Skin epidermis (tissue), 12 donors: ENCODE measurements at regions not wholly inside any gene's neighbourhood (a gene's known extent, or its start where the extent isn't known, plus 50 kb on each side); places are given as distances from the start of the nearest gene placed in this dataset.
"Not testable (repeated sequence)": the region's sequence is repeated elsewhere in the genome, so short reads cannot be mapped to it uniquely, and the experiment has no call there.

Source experiments
- H3K27ac ChIP-seq, 21 experiments: fragments of 200-600 bp; sonication (generic) in 11 of 21; one replicate each; pipeline ENCODE4 v1.5.0; 2020; ENCODE audit warnings: mild to moderate bottlenecking in 3 of 21, inconsistent platforms in 2 of 21, moderate library complexity in 2 of 21
- H3K4me3 ChIP-seq, 7 experiments: fragments of 200-600 bp; sonication (generic) in 2 of 7; one replicate each; pipeline ENCODE4 v1.5.0; 2020; ENCODE audit warnings: inconsistent platforms in 2 of 7, mild to moderate bottlenecking in 2 of 7, moderate library complexity in 1 of 7

DNA sequence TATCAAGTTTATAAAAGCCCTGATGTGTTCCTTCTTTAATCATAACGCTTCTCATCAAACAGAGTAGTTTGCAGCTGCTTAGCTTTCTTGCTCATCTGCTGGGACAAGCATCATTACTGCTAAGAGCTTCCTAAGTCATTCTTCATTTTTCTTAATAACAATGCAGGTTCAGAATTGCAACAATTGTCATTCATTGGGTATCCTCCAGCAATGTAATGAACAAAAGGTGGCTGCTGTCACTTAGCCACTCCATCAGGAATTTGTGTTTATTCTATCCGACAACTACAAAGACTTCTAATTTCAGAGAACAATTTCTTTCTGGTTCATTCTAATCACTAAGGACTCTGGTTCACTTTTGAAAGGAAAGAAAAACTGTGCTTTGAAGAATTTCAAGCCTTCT is 836.7 kb upstream of the CDH10 start:
- H3K4me3 ChIP-seq = no peak overlapping the region
- H3K27ac ChIP-seq = no peak overlapping the region

DNA sequence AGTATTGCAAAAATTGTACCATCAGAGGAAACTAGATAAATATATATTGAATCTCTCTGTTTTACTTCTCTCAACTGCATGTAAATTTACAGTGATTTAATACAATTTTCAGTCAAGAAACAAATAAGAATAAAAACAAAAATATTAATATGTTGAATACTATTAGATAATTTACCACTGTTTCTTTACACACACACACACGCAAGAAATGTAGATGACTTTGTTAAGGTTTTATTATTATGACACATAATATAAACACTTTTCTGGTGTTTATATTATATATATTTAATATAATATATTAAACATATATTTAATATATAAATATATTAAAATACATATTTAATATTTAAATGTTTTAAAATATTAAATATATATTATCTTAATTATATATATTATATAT is 814.3 kb upstream of the CDH10 start:
- no peak overlapping the region for H3K27ac ChIP-seq
- no peak overlapping the region for H3K4me3 ChIP-seq

DNA sequence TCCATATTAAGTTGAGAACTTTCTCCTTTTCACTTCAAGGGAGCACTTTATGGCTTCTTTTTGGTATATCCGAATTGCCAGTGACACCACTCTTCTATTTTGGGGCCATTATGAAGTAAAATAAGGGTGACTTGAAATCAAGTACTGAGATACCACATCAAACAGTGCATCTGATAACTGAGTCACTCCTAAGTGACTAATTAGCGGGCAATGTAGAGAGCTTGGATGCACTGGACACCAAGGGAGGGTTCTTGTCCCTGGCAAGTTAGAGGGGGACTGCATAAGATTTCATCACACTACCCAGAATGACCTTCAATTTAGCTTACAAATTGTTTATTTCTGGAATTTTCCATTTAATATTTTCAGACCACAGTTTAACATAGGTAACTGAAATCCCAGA is 813.9 kb upstream of the CDH10 start:
- H3K4me3 ChIP-seq = no peak overlapping the region
- no peak overlapping the region for H3K27ac ChIP-seq

DNA sequence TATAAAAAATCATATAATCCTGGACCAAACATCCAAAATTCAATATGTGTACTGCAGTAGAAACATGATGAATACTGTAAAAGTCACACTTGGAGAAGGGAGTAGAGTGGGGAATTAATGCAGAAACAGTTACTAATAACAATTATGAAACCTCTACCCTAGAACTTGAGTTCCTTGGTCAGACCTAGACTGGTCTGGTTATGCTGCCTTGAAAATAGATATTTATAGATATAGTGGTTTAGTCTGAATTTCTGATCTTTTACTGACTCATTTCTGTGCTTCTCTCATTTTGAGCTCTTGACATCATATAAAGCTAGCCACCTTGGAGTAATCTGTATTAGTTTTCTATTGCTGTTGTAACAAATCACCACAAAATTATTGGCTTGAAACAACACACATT is 808.7 kb upstream of the CDH10 start:
- H3K27ac ChIP-seq = no peak overlapping the region

DNA sequence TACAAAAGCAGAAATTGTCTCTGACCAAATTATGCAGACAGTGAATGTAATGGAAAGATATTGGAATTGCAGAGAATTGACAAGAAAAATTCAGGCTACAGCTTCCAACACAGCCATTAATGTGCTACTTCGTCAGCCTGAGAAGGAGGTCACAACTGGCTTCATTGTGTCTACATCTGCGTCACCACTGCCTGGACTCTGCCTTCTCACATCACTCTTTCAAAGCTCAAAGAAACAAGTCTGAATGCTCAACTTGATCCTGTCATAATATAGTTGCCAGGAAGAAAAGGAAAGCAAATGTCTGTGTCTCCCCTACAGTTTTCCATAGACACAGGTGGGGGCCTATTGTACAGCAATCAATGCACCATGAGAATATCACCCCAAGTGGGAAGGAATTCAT is 806.5 kb upstream of the CDH10 start:
- Histone ChIP-seq H3K27ac (no peak overlapping the region), H3K4me3 (no peak overlapping the region)

More for the DNA sequence above, 808.7 kb upstream of the CDH10 start:
- H3K4me3 ChIP-seq = no peak overlapping the region

DNA sequence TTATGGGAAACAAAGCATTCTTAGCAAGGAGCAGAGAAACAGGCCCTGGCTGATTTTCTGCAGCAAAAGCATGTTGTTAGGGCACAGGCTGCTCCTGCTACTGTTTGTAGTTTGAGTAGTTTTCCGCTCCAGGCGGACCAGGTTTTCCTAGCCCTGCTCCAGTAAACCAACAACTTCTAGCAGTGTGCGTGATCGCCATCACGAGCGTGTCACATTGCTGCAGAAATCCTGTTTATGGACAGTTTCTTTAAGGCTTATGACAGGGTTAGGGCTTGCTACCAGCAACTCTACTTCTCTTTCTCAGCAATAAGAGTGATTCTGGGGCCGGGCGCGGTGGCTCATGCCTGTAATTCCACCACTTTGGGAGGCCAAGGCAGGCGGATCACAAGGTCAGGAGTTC is 803.9 kb upstream of the CDH10 start:
- peak overlapping the region in 1 of 21 experiments; percentile 0 for H3K27ac ChIP-seq
- H3K4me3 ChIP-seq = no peak overlapping the region

DNA sequence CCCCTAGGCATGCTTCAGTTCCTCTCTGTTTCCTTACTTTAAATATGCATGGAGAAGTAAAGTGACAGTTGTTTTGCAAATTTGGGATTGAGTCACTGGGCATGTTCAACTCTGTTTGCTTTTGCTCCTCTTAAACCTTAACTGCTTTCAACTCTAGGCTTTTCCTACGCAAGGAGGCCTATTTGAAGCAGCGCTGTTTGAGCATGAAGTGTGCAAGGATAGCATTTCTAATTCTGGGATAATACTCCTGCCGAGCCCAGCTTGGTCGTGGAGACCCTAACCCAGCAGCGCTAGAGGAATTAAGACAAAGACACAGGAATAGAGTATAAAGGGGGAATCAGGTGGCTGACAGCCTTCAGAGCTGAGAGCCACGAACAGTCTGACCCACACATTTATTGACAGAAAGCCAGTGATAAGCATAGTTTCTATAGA is 803.4 kb upstream of the CDH10 start:
- Histone ChIP-seq H3K4me3 (no peak overlapping the region), H3K27ac (peak overlapping the region in 1 of 21 experiments; percentile 0)

DNA sequence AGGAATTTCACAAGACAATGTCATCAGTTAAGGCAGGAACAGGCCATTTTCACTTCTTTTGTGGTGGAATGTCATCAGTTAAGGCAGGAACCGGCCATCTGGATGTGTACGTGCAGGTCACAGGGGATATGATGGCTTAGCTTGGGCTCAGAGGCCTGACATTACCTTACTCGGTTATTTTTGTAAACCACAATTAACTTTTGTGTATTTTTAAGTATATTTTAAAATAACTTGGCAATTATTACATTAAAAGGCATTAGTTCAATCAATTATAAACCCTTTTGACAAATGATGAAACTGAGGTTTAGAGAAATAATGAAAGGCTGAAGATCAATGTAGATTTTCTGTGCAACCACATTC is 801.3 kb upstream of the CDH10 start:
- not testable (repeated sequence) for H3K4me3 ChIP-seq, H3K27ac ChIP-seq

DNA sequence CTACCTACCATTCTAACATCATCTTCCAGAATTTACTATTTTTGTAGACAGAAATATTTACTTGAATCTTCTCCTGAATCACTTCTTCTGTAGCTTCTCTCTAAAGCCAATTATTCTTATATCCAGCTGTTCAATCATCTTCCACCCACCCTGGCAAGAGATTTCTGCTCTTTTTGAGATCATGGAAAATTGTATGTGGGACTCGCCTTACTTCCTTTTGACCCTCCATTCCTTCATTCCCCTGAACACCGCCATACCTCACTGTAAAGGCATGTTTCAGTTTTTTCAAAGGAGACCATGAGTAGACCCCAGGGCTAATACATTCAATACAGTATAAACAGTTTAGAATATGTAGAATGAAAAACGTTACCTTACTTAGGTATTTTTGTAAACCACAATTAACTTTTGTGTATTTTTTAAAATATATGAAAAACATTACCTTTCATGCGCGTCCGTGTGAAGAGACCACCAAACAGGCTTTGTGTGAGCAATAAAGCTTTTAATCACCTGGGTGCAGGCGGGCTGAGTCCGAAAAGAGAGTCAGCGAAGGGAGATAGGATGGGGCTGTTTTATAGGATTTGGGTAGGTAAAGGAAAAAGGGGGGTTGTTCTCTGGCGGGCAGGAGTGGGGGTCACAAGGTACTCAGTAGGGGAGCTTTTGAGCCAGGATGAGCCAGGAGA is 800.7 kb upstream of the CDH10 start:
- not testable (repeated sequence) for H3K4me3 ChIP-seq, H3K27ac ChIP-seq

DNA sequence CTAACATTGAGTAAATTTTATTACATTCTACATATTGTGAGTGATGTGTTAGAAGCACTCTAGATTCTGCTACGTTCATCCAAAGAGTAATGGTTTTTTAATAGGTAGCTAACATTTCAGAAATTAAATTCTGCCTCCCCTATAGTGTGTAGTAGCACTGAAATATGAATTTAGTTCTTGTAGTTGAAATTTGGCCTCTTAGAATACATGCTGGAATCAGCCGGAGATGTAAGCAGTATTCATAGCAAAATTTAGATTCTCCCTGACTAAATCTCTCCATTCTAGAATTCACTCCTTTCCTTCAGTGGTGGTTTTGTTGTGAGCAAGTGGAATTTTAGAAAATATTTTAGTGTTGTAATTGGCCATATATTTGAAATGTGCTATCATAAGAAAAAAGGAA is 799.9 kb upstream of the CDH10 start:
- Histone ChIP-seq H3K4me3 (no peak overlapping the region), H3K27ac (no peak overlapping the region)

DNA sequence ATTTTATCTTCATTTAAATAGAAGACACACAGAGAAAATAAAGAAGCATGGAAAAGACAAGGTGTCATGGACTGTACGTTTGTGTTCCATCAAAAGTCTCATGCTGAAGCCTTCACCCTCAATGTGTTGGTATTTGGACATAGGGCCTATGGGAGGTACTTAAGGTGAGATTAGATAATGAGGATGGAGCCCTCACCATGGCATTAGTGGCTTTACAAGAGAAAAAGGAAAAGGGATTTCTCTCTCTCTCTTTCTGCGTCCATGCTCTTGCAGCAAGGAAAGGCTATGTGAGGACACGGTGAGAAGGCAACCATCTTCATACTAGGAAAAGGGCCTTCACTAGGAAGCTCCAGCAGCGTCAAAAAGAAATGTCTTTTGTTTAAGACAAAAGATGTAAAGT is 797.0 kb upstream of the CDH10 start:
- Histone ChIP-seq H3K27ac (no peak overlapping the region), H3K4me3 (no peak overlapping the region)

DNA sequence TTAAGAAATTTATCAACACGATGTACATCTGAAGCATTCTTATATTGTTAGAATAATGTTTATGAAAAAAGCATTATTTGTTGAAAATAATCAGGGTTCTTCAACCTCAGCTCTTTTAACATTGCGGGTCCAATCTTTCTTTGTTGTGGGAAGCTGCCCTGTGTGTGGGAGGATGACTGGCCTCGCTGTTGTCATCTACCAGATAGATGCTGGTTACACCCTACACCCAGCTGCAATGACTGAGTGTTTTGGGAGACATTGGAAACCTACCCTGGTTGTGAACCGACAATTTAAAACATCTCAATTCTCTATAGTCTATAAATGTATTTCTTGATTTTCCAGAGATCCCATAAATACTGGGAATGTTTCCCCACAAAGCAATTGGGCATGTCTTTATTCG is 794.2 kb upstream of the CDH10 start:
- no peak overlapping the region for H3K27ac ChIP-seq

DNA sequence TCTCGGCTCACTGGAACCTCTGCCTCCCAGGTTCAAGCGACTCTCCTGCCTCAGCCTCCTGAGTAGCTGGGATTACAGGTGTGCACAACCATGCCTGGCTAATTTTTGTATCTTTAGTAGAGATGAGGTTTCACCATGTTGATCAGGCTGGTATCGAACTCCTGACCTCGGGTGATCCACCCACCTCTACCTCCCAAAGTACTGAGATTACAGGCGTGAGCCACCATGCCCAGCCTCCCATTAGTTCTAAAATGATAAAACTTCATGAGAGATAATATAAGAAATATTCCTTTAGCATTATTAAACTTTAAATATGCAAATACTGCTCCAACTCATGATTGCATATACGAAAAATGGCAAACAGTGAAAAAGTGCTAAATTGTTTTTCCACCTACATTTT is 793.6 kb upstream of the CDH10 start:
- H3K27ac ChIP-seq, H3K4me3 ChIP-seq: not testable (repeated sequence)

More for the DNA sequence above, 794.2 kb upstream of the CDH10 start:
- no peak overlapping the region for H3K4me3 ChIP-seq

DNA sequence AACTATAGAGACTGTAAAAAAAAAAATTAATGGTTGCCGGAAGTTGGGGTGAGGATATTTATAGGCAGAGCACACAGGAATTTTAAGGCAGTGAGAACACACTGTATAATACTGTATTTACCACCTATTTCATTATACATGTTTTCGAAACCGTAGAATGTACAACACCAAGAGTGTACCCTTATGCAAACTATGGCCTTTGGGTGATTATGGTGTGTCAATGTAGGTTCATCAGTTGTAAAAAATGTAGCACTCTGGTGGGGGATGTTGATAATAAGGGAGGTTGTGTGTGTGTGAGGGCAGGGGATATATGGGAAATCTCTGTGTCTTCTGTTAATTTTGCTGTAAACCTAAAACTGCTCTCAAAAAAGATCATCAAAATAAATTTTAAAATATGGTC is 791.7 kb upstream of the CDH10 start:
- no peak overlapping the region for H3K4me3 ChIP-seq
- H3K27ac ChIP-seq = no peak overlapping the region

DNA sequence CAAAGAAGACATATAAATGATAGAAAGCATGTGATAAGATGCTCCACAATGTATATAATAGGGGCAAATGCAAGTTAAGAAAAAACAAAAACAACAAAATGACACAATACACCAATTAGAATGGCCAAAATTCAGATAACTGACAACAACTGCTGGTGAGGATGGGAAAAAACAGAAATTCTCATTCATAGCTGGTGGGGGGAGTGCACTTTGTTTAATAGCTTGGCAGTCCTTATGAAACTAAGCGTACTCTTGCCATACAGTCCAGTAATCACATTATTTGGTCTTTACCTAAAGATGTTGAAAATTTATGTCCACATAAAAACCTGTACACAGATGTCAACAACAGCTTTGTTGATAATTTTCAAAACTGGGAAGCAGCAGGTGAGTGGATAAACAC is 791.1 kb upstream of the CDH10 start:
- no peak overlapping the region for H3K27ac ChIP-seq
- no peak overlapping the region for H3K4me3 ChIP-seq

DNA sequence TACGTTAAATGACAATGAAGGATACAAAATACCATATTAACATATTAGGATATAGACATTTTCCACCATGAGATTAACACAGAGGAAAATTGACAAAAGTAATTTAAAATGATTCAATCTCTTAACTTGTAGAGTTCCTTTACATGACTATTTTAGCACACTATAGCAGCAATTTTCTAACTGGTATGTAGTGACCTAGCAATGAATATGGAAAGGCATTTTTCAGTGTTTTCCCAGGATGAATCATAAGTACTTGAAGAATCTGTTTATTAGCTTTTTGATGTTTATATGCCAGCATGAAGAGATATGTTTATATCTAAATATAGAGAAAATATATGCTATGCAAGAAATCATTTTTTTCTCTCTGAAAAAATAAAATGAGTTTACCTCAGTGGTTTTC is 782.5 kb upstream of the CDH10 start:
- Histone ChIP-seq H3K4me3 (no peak overlapping the region), H3K27ac (no peak overlapping the region)

DNA sequence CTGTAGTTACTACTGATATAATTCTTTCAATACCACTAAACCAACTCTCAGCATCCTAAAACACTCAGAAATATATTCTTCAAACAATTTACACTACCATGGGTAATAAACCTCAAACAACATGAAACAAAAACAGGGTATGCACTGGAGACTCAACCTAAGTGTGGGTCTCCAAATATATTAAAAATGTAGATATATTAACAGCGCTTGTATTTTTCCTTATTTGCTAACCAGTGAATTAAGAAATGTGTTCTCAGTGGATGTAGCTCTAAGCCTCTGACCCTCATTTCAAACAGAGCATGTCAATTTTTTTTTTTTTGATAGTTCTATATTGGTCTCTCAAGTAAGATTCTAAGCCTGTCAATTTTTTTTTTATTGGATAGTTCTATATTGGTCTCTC is 778.5 kb upstream of the CDH10 start:
- Histone ChIP-seq H3K4me3 (no peak overlapping the region), H3K27ac (no peak overlapping the region)

DNA sequence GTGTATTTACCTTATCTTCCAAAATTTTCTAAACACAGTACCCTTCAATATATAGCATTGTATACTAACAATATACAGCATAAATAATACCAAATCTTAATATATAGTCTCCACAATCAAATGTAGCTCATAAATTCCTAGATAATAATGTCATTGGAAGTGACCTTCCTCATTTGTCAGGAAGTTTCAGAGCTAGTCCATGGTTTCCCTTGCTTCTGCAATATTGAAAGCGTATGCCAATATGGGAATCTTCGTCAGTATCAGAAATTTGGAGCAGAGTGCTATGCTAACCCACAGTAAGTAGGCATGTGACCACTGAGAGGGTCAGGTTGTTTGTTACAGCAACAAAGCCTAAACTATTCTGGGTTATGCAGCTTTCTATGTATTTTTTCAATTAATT is 774.9 kb upstream of the CDH10 start:
- Histone ChIP-seq H3K27ac (no peak overlapping the region), H3K4me3 (no peak overlapping the region)

DNA sequence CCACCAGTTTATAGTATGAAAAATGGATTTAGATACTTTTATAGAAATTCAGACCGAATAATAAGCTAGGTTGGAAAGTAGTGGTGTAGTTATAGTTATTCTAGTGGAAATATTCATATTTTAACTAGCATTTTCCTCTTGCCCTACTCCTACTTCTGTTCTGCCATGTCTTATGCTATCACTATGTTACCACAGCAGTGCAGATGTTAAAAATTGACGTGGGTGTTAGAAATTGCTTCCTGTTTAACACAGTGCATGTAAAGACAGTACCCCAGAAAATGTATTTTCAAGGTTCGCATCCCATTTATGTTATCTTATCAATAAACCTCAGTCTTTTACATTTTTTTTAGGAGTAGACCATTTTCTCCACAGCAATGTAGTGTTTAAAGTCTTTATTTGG is 774.2 kb upstream of the CDH10 start:
- H3K4me3 ChIP-seq = no peak overlapping the region

DNA sequence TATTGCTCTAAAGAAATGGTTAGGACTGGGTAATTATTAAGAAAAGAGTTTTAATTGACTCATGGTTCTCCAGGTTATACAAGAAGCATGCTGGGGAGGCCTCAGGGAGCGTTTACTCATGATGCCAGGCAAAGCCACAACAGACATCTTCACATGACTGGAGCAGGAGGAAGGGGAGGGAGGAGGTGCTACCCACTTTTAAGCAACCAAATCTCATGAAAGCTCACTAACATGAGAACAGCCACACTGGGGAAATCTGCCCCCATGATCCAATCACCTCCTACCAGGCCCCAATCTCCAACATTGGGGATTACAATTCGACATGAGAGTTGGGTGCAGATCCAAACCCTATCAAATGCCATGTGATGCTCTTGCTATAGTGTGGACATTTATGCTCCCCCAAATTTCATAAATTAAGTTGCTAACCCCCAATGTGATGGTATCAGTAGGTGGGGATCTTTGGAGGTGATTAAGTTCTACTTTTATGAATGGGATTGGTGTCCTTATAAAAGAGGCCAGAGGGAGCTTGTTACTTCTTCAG is 773.6 kb upstream of the CDH10 start:
- Histone ChIP-seq H3K27ac (no peak overlapping the region), H3K4me3 (no peak overlapping the region)

More for the DNA sequence above, 774.2 kb upstream of the CDH10 start:
- no peak overlapping the region for H3K27ac ChIP-seq

DNA sequence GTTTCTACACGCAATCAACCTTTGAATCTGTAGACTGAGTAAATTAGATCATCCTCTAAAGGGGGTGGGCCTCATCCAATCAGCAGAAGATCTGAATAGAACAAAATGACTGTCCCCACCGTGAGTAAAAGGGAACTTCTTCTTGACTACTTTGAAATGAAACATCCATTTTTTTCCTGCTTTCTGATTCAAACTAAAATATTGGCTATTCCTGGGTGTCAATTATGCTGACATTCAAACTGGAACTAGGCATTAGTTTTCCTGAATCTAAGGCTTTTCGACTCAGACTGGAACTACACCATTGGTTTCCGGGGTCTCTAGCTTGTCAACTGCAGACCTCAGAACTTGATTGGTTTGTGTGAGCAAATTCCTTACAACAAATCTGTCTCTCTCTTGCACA is 772.2 kb upstream of the CDH10 start:
- Histone ChIP-seq H3K27ac (no peak overlapping the region), H3K4me3 (no peak overlapping the region)

DNA sequence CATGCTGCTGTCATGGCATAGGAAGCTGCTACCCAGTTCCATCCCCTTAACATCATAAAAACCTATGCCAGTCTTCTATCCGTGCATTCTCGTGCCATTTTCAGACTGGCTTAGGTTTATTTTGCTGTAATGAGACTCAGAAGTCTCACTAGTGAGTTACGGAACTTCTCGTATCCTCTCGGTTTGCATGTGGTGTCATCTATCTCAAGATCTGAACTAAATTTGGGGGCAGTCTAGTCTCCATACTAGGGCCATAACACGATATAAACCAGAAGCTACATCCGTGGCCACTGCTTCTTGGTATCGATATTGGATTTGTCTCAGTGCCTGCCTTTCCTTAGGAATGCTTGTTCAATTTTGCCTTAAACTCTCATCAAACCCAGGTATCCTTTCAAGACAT is 771.2 kb upstream of the CDH10 start:
- H3K27ac ChIP-seq = no peak overlapping the region

More for the DNA sequence above, 771.2 kb upstream of the CDH10 start:
- no peak overlapping the region for H3K4me3 ChIP-seq
